Right lobe of liver (tissue), 6 donors: ENCODE measurements at regions not wholly inside any gene's neighbourhood (a gene's known extent, or its start where the extent isn't known, plus 50 kb on each side); places are given as distances from the start of the nearest gene placed in this dataset.

Experiments
- ATAC-seq, 4 donors: fragments of 200-7000 bp; cut with Tn5 transposase; one replicate each; pipeline ENCODE4 v1.9.1; 2020; ENCODE audit warnings: mild to moderate bottlenecking in 4 of 4, moderate library complexity in 4 of 4
- DNase-seq, 3 donors: peaks; one replicate each; pipeline ENCODE4 v3.0.0-alpha.2; 2020
- H3K27ac ChIP-seq, 3 donors: fragments of 200-600 bp; one replicate each; pipeline ENCODE4 v1.8.0; 2022
- H3K27me3 ChIP-seq, 2 donors: fragments of 200-600 bp; one replicate each; pipeline ENCODE4 v1.8.0; 2022
- H3K36me3 ChIP-seq, 4 donors: fragments of 200-600 bp; sonication (generic) in 1 of 4; one replicate each; pipeline versions ENCODE4 v1.5.1 to v1.8.0; 2017 to 2022; ENCODE audit warnings: control low read depth in 1 of 4
- H3K4me1 ChIP-seq, 4 donors: fragments of 200-600 bp; sonication (generic) in 1 of 4; one replicate each; pipeline versions ENCODE4 v1.5.1 to v1.8.0; 2017 to 2022; ENCODE audit warnings: control low read depth in 1 of 4
- H3K4me3 ChIP-seq, 3 donors: fragments of 200-600 bp; one replicate each; pipeline ENCODE4 v1.8.0; 2022
- H3K9me3 ChIP-seq, 4 donors: fragments of 200-600 bp; sonication (generic) in 1 of 4; one replicate each; pipeline versions ENCODE4 v1.5.1 to v1.8.0; 2017 to 2022; ENCODE audit warnings: control low read depth in 1 of 4
- CTCF ChIP-seq, 4 donors: fragments of 200-600 bp in 3 of 4; fragments of 450-650 bp in 1 of 4; IDR thresholded peaks; one replicate each; pipeline versions ENCODE4 v1.5.1 to v1.8.0; 2016 to 2022; ENCODE audit warnings: antibody characterized with exemption in 4 of 4, mild to moderate bottlenecking in 2 of 4
- POLR2A ChIP-seq: fragments of 450-650 bp; IDR thresholded peaks from one replicate; pipeline ENCODE4 v1.6.1; 2017; ENCODE audit warnings: antibody characterized with exemption, mild to moderate bottlenecking
- WGBS: methylation state at CpG from one replicate; pipeline ENCODE4 v1.1.6; 2018; ENCODE audit warnings: low coverage, low lambda C conversion rate; ENCODE audit not compliant: insufficient coverage; ENCODE audit errors: missing lambda C conversion rate; 5-methylcytosine and 5-hydroxymethylcytosine counted together
- intact Hi-C, 2 donors: fragments of 100-400 bp; cut with DNase I; formaldehyde crosslinking; loops; one replicate each; pipeline versions ENCODE4 v1.11.2 to v1.14.1; 2022
- donor health status: DM: no; HTN: yes; CAD: no.
- donor health status: DM: no; HTN: no; CAD: no.
- donor health status: DM: no; HTN: no; CAD: no.
- donor health status: DM: no; HTN: yes; CAD: no.
- donor health status: DM: no; HTN: yes; CAD: no.

- intact Hi-C loops, result no loop called here
- no peak overlapping the region for H3K27ac ChIP-seq
- H3K36me3 ChIP-seq, result no peaks in the 10 kb centered on the region
- H3K4me3 ChIP-seq, result no peak overlapping the region
- H3K9me3 ChIP-seq, result no peaks in the 10 kb centered on the region
- ATAC-seq (no peak), DNase-seq (no peak)
- H3K4me1 ChIP-seq, result no peaks in the 10 kb centered on the region
- TF ChIP-seq CTCF (IDR thresholded peaks at IDR 0.05), result no peak
- TF ChIP-seq POLR2A, result no peak
- no peaks in the 10 kb centered on the region for H3K27me3 ChIP-seq
Observed at GRCh38 chr5:18078157-18078556, 443.9 kb downstream of the TAF11L14 start.

- intact Hi-C loops, result no loop called here
- Histone ChIP-seq H3K4me1 (no peaks in the 10 kb centered on the region), H3K36me3 (no peaks in the 10 kb centered on the region), H3K27me3 (no peaks in the 10 kb centered on the region), H3K9me3 (no peaks in the 10 kb centered on the region), H3K27ac (no peak overlapping the region), H3K4me3 (no peak overlapping the region)
- ATAC-seq (no peak), DNase-seq (no peak)
- TF ChIP-seq CTCF (IDR thresholded peaks at IDR 0.05) (no peak), POLR2A (no peak)
- WGBS, result 74% methylated on average over 3 of the region's 3 CpGs
Observed at GRCh38 chr5:18079831-18080230, 445.6 kb downstream of the TAF11L14 start.

- Histone ChIP-seq H3K27ac (no peak overlapping the region), H3K4me1 (no peaks in the 10 kb centered on the region), H3K36me3 (no peaks in the 10 kb centered on the region), H3K27me3 (no peaks in the 10 kb centered on the region), H3K4me3 (no peak overlapping the region), H3K9me3 (no peaks in the 10 kb centered on the region)
- intact Hi-C loops, result no loop called here
- 31% methylated on average over 8 of the region's 9 CpGs for WGBS
- TF ChIP-seq POLR2A (no peak), CTCF (IDR thresholded peaks at IDR 0.05) (no peak)
- ATAC-seq (peak; percentile 55 to 85 (median 70)), DNase-seq (peak; percentile 34 to 58 (median 42))
Observed at GRCh38 chr5:18088020-18088579, 453.8 kb downstream of the TAF11L14 start.

GRCh38 chr5:18090177-18090576 lies 455.9 kb downstream of the TAF11L14 start:
- DNase-seq, result no peak
- WGBS, result 64% methylated on average over 2 of the region's 2 CpGs

More at GRCh38 chr5:18090177-18090576, 455.9 kb downstream of the TAF11L14 start:
- H3K4me1 ChIP-seq, result no peaks in the 10 kb centered on the region
- no peak for ATAC-seq
- H3K9me3 ChIP-seq, result no peaks in the 10 kb centered on the region
- no peaks in the 10 kb centered on the region for H3K27me3 ChIP-seq
- H3K36me3 ChIP-seq, result no peaks in the 10 kb centered on the region
- no peak for TF ChIP-seq CTCF (IDR thresholded peaks at IDR 0.05)
- TF ChIP-seq POLR2A, result no peak
- intact Hi-C loops, result no loop called here
- H3K27ac ChIP-seq, result no peak overlapping the region
- no peak overlapping the region for H3K4me3 ChIP-seq
